ENCODE measurements at regions not wholly inside any gene's neighbourhood (a gene's known extent, or its start where the extent isn't known, plus 50 kb on each side); places are given as distances from the start of the nearest gene placed in this dataset.

GRCh38 chr7:11294965-11295364 is 321.3 kb downstream of the PHF14 start:
- Histone ChIP-seq H3K36me3 (no peaks in the 10 kb centered on the region), H3K4me1 (no peaks in the 10 kb centered on the region; the same call in 1 of the 2 replicates), H3K27me3 (no peaks in the 10 kb centered on the region), H3K9me3 (no peaks in the 10 kb centered on the region; the same call in 1 of the 2 replicates), H3K4me3 (ENCODE audit: low read depth, low read length) (no peak overlapping the region)
- DNase-seq = no peak
- no peak for TF ChIP-seq CTCF (IDR thresholded peaks at IDR 0.05; ENCODE audit: low read depth, low read length)

- Histone ChIP-seq H3K36me3 (no peaks in the 10 kb centered on the region), H3K9me3 (no peaks in the 10 kb centered on the region), H3K4me1 (no peaks in the 10 kb centered on the region), H3K27me3 (no peaks in the 10 kb centered on the region), H3K4me3 (ENCODE audit: low read depth, low read length) (no peak overlapping the region)
- no peak for DNase-seq
- TF ChIP-seq CTCF (IDR thresholded peaks at IDR 0.05; ENCODE audit: low read depth, low read length) = no peak
Measured at GRCh38 chr7:11297126-11297625, 323.5 kb downstream of the PHF14 start.

- no peaks in the 10 kb centered on the region for H3K27me3 ChIP-seq
- TF ChIP-seq CTCF (IDR thresholded peaks at IDR 0.05; ENCODE audit: low read depth, low read length) = no peak
- DNase-seq = no peak
- H3K4me1 ChIP-seq = no peaks in the 10 kb centered on the region
- H3K36me3 ChIP-seq = no peaks in the 10 kb centered on the region
- no peak overlapping the region for H3K4me3 ChIP-seq (ENCODE audit: low read depth, low read length)
- H3K9me3 ChIP-seq = no peaks in the 10 kb centered on the region
Measured at GRCh38 chr7:11297764-11298163, 324.1 kb downstream of the PHF14 start.

GRCh38 chr7:11298220-11298619 is 324.5 kb downstream of the PHF14 start:
- no peak for TF ChIP-seq CTCF (IDR thresholded peaks at IDR 0.05; ENCODE audit: low read depth, low read length)
- Histone ChIP-seq H3K4me1 (no peaks in the 10 kb centered on the region), H3K4me3 (ENCODE audit: low read depth, low read length) (no peak overlapping the region), H3K27me3 (no peaks in the 10 kb centered on the region), H3K36me3 (no peaks in the 10 kb centered on the region), H3K9me3 (no peaks in the 10 kb centered on the region)
- DNase-seq = no peak

- Histone ChIP-seq H3K4me1 (no peaks in the 10 kb centered on the region), H3K27me3 (no peaks in the 10 kb centered on the region), H3K4me3 (ENCODE audit: low read depth, low read length) (no peak overlapping the region), H3K36me3 (no peaks in the 10 kb centered on the region), H3K9me3 (no peaks in the 10 kb centered on the region)
- no peak for TF ChIP-seq CTCF (IDR thresholded peaks at IDR 0.05; ENCODE audit: low read depth, low read length)
- DNase-seq = no peak
Measured at GRCh38 chr7:11300241-11300640, 326.6 kb downstream of the PHF14 start.

- no peaks in the 10 kb centered on the region for H3K36me3 ChIP-seq
- no peak overlapping the region for H3K4me3 ChIP-seq (ENCODE audit: low read depth, low read length)
- H3K9me3 ChIP-seq = no peaks in the 10 kb centered on the region
- no peaks in the 10 kb centered on the region for H3K27me3 ChIP-seq
- TF ChIP-seq CTCF (IDR thresholded peaks at IDR 0.05; ENCODE audit: low read depth, low read length) = no peak
- no peak for DNase-seq
- no peaks in the 10 kb centered on the region for H3K4me1 ChIP-seq
Measured at GRCh38 chr7:11302121-11302520, 328.4 kb downstream of the PHF14 start.

All from BE2C (cell line).